D721Med (cell line): ENCODE measurements at regions not wholly inside any gene's neighbourhood (a gene's known extent, or its start where the extent isn't known, plus 50 kb on each side); places are given as distances from the start of the nearest gene placed in this dataset.

Source experiments
- DNase-seq: peaks from one replicate; pipeline ENCODE4 v3.0.0; 2011; ENCODE audit warnings: low spot score; ENCODE audit not compliant: insufficient read length
- FAIRE-seq: peaks from 2 replicates; lab custom pipeline; 2011; peaks lifted over from hg19 to GRCh38; lab: Jason Lieb, UNC
- TF ChIP-seq, protein P1 (sequence below): IDR thresholded peaks from 2 replicates; pipeline ENCODE4 v1.5.1; 2012; ENCODE audit warnings: mild to moderate bottlenecking, control low read depth; ENCODE audit not compliant: insufficient read depth; ENCODE audit errors: missing control alignments

DNA sequence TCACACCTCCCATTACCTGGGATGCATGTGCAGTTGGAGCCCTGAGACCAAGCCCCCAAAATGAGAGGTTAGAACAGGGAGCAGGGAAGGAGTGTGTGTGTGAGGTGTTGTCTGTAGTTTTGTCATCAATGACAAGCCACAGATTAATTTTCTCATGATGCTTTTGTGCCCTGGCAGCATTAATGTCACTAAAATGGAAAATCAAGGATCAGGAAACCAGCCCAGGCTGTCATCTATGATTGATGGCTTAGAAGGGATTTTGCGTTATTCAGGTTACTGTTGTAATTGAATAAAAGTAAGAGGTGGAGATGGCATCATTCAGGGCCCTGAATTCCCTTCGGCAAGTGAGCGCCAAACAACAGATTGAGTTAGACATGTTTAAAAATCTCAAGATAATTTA, 130.5 kb upstream of the C1QTNF7 start:
- FAIRE-seq = no peak
- TF ChIP-seq, protein P1, sequence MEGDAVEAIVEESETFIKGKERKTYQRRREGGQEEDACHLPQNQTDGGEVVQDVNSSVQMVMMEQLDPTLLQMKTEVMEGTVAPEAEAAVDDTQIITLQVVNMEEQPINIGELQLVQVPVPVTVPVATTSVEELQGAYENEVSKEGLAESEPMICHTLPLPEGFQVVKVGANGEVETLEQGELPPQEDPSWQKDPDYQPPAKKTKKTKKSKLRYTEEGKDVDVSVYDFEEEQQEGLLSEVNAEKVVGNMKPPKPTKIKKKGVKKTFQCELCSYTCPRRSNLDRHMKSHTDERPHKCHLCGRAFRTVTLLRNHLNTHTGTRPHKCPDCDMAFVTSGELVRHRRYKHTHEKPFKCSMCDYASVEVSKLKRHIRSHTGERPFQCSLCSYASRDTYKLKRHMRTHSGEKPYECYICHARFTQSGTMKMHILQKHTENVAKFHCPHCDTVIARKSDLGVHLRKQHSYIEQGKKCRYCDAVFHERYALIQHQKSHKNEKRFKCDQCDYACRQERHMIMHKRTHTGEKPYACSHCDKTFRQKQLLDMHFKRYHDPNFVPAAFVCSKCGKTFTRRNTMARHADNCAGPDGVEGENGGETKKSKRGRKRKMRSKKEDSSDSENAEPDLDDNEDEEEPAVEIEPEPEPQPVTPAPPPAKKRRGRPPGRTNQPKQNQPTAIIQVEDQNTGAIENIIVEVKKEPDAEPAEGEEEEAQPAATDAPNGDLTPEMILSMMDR = no peak
- no peak for DNase-seq

DNA sequence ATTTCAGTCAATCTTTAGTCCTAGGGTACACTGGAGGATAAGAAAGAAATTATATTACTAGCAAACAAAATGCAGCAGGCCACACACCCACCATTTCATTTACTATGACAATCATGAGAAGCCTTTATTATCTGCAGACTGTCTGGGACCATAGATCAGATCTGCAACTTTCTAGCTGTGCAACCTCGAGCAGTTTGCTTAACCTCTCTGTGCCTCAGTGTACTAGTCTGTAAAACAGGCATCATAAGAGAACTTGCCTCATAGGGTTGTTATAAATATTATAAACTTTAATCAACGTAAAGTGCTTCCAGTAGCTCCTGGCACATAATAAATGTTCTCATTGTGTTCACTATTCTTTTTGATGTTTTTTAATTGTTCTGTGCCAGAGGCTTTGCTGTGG, 128.2 kb upstream of the C1QTNF7 start:
- no peak for FAIRE-seq
- no peak for DNase-seq
- TF ChIP-seq, protein P1 = no peak

DNA sequence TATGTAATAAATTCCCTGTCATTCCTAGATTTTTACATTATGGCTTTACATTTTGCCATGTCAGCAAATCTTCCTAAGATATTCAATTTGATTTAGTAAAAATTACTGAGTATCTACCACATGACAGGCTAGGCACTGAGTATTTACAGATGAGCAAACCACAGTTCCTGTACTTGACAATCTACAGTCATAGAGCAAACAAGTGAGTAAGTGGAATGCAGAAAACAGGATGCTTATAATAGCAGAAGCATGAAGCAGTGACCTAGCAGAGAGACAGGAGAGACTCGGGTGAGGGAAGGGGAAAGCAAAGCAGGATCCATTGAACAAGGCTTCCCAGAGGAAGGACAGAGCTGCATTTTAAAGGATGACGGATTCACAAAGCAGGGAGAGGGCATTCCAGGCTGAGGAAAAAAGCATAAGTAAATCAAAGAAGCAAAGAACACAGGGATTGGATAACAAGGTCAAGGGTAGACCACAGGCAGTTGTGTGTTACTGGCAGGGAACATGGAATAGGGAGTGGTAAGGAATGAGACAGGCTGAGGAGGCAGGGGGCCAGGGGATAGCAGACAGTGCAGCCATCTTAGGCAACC, 124.7 kb upstream of the C1QTNF7 start:
- DNase-seq (no peak), FAIRE-seq (no peak)
- TF ChIP-seq, protein P1 = no peak

DNA sequence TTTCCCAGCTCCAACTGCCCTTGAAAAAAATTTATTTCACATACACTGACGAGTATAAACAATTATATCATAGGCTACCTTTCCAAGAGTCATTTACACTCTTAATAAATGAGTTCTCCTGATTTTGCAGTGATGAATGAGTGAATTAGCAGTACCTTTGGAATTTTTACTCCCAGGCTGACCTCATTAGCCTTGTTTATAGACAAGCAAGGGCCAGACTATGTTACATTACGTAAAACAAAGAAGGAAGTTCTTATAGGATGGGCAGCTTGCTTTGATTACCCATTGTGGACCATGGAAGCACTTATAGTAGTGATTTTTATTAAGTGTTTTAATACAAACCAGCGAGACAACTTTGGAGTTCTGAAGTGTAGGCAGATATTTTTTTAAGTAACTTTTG, 112.9 kb upstream of the C1QTNF7 start:
- no peak for DNase-seq
- TF ChIP-seq, protein P1 = no peak
- FAIRE-seq = no peak

DNA sequence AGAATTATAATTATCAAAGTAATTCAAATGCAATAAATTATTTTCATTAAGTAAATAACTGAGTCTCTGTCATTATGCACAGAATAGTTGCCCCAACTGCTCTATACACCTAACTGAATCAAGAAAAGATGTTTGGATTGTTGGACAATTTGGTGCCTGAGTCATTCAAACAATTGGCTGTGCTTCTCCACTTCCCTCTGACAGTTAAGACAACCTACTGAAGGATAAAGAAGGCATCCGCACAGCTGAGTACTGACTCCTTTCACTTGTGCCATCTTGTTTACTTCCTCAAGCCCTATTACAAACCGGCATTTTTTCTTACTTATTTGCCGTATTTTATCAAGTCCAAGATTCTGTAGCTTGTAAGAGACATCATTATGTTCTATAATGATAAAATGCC, 110.6 kb upstream of the C1QTNF7 start:
- DNase-seq (no peak), FAIRE-seq (no peak)
- TF ChIP-seq, protein P1 = no peak

DNA sequence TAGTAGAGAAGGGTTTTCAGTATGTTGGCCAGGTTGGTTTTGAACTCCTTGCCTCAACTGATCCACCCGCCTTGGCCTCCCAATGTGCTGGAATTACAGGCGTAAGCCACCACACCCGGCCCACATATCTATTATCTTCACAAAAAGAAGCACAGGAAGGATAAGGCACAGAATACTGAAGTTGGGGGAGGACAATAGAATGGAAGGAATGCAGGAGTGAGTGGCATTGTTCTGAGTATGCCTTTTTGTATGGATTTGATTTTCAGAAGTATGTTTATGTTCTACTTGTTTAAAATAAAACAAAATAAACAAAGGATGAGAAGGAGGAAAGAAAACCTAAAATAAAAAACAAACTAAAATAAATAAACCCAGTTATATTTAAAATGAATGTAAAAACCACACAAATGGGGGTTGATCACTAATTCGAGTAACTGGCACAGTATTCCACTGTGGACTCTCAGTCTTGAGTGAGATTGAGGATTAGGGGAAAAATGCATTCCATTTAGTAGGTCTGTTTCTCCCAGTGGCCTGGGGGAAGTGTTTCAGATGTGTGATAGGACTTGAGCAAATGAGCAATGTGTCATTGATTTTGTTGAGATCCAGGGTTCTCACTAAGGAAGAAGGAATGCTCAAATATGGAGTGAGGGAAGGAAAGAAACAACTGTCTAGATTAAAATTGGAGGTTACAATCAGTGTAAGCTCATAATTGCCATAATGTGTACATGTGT, 109.0 kb upstream of the C1QTNF7 start:
- DNase-seq = no peak
- TF ChIP-seq, protein P1 = no peak
- no peak for FAIRE-seq

DNA sequence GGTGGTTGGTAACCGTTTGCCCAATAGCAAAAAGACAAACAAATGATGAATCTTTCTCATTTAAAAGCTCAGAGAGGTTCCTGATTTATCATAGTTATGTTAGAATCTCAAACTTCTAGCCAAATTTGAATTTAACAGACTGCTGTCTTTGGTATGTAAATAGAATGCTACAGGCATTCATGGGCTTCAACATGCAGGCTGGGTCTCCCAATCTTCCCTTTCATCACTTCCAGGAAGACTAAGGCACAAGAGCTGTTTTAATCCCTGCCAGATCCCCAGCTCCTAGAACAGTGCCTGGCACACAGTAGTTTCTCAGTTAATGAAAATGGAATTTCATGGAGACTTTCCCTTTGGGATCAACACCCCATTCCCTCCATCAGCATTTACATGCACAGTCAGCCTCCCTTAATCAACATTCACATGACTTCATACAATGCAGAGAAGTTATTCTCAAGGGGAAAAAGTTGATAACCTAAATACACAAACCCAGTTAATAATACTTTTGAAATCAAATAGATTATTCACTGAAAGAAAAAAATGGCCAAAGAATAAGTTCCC, 107.6 kb upstream of the C1QTNF7 start:
- FAIRE-seq (no peak), DNase-seq (no peak)
- TF ChIP-seq, protein P1 = no peak
